Left renal cortex interstitium (tissue), 4 donors: ENCODE measurements at regions not wholly inside any gene's neighbourhood (a gene's known extent, or its start where the extent isn't known, plus 50 kb on each side); places are given as distances from the start of the nearest gene placed in this dataset.
"Not testable (repeated sequence)": the region's sequence is repeated elsewhere in the genome, so short reads cannot be mapped to it uniquely, and the experiment has no call there.

Experiments used
- DNase-seq, 4 donors: peaks; one replicate each; pipeline ENCODE4 v3.0.0-alpha.2; 2013; ENCODE audit warnings: low read depth in 4 of 4, low spot score in 2 of 4, missing footprints in 1 of 4

DNA sequence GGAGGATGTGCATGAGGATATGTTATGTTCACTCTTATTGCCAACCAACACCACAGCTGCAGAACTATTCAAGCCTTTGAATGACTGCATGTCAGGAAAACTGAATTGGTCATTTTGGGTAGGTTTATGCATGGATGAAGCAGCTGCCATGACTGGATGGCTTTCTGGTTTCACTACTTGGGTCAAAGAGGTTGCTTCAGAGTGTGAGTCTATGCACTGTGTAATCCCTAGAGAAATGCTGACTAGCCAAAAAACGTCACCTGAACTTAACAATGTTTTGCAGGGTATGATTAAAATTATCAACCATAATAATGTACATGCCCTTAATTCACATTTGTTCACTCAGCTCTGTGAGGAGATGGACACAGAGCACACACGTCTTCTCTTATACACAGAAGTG is 206.7 kb upstream of the RBBP8 start:
- no peak for DNase-seq

DNA sequence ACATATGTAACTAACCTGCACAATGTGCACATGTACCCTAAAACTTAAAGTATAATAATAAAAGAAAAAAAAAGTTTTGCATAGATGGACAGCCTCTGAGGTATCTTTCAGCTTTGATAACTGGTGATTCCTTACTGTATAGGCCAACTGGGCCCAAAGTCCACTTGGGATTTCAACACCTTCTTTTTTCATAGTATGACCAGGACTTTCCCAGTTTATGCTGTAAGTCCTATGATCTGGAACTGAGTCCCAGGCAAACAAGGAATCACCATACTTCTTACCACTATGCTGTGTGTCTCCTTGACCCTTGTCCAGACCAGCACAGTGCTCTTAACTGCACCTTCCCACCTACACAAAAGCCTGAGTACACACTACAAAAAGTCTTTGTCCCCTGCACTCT is 205.1 kb upstream of the RBBP8 start:
- no peak for DNase-seq

DNA sequence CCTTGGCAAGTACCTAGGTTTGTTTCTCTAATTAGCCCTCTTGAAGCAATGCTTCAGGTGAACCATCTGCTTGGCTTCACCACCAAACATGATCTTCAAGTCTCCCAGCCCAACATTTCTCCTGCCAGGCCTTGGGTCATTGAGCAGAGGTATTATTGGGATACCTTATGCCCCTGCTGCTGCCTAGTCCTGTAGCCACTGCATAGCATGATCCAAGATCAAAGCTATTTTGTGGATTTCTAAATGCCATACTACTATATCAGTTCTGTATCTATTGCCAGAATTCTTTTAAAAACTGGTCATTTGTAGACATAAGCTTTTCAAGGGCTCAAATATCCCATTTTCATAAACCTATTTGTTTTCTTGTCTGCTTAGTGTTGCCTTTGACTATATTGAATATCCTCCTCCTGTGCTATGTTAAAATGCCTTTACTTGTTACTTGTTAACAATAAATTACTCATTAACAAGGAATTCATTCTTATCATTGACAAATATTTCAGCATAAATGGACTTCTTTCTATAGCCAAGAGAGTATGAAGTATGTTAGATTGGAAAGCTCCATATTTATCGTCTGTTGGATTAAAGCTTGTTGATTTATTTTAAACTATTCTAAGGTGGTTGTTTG is 204.5 kb upstream of the RBBP8 start:
- no peak for DNase-seq

DNA sequence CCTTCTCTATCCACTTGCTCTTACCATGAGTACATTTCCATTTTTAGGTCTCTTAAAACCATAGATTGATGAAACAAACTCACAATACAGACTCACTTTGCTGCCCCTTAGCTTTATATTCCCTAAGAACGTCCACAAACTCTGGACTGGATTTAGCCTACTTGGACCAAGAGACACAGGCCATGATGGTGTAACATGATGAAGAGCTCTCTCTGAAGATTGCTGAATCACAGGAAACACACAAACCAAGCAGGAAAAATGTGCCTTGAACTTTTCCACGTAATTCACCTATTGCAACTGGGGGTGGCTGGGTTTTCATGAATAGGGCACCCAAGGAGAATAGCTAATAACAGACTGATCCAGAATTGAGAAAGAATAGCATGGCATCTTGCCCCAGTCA is 201.7 kb upstream of the RBBP8 start:
- no peak for DNase-seq

DNA sequence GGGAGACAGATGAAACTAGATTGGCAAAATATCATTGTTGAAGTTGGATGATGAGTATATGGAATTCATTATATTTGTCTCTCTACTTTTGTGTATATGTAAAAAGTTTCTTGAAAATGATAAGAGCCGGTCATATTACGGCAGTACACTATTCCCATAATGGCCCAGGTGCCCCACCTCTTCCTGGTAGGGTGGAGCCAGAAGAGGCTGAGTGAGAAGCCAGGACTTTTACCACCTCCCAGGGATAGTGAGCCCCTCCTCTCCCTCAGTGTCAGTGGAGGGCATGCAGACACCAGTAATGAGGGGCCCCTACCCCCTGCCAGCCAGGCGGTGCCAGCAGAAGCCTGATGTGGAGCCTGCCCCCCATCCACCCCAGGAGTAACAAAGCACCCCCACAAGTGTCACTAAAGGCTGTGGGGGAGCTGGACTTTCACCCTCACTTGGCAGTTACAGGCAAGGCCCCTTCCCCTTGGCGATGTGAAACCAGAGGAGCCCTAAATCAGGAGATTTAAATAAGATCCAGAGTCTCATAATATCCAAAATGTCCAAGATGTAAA is 198.9 kb upstream of the RBBP8 start:
- no peak for DNase-seq

DNA sequence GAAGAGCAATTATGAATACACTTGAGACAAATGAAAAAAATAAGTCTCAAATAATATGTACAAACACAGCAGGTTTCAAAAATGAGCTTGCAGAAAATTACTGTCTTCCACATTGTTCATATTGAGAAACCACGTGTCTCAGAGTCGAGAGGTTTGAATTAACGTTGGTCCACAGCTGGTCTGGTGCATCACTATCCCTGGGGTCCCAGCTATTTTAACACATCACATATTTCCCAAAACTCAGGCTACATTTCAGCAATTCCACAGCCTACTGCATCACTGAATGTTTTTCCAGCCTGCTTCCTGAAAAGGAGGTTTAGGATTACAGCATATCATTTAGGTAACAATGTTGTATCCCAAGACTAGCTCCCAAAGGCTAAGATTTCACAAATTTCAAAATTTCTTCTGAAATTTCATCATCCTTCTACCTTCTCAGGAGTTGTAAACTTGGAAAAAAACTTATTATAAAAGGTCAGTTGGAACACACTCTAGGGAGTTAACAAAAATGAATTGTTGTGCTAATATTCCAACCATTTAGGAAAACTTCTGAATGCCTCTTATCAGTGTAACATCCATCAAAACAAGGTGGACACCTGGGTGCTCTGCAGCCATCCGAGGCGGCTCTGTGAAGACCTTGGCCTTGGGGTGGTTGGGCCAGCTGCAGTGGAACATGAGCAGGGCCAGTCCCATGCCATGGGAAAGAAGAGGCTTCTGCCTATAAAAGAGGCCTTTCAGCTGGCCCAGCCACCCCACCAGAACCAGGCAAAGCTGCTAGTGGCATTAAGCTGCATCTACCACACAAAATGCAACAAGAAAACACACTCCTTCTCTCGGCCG is 198.1 kb upstream of the RBBP8 start:
- DNase-seq: no peak

DNA sequence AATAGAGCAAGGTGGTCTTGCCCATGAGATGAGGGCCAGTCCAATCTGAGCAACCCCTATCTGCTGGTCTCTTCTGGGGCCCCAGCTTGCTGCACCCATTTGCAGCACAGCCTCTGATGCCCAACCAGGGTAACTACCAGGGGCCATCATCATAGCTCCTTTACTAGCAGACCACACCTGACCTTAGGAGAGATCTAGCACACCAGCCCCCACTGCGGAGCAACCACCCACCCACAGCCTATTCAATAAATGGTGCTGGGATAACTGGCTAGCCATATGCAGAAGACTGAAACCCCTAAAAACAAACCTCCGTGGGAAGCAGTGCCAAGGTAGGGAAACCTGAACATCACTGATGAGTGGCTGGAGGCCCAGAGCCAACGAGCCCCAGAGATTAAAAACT is 196.1 kb upstream of the RBBP8 start:
- DNase-seq: no peak

DNA sequence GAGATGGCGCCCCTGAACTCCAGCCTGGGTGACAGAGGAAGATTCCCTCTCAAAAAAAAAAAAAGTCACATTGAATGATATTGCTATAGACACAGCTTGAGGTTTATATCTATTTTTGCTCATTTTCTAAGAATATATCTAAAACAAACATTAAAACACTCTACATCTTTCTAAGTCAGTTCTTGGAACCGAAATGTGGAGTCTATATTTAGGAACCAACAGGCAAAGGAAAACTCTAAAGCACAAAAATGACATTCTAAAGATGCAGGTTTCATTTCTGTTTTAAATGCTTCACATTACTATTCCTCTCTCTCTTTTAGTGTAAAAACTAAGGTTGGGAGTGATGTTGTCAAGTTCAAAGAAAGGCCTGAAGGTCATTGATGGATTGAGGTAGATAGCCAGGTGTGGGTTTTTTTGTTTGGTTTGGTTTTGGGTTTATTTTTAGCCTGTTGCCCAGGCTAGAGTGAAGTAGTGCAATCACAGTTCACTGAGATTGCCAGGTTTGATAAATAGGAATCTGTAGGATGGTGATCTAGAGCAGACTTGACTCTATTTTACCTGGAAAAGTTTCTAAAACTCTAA is 194.0 kb upstream of the RBBP8 start:
- DNase-seq: no peak

DNA sequence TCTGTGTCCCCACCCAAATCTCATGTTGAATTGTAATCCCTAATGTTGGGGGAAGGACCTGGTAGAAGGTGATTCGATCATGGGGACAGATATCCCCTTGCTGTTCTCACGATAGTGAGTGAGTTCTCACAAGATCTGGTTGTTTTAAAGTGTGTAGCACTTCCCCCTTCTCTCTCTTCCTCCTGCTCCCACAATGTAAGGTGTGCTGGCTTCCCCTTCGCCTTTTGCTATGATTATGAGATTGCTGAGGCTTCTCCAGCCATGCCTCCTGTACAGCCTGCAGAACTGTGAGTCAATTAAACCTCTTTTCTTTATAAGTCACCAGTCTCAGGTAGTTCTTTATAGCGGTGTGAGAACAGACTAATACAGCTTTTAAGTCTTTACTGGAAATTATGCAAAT is 193.3 kb upstream of the RBBP8 start:
- no peak for DNase-seq

DNA sequence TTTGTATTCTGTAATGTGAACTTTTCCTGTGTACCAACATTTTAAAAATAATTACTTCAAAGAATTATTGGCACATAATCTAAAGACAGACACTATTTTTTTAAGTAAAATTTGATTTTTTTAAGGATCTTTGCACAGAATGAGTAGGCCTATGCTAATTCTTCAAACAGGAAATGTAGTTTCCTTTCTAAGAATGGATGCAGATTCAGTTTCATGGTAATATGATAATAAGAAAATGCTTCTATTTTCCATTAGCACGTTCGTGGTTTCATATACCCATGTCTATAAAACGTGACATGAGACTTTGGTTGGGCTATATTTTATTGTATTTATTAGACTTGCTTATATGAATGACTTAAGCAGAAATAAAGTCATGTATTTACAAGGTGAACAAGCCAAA is 191.8 kb upstream of the RBBP8 start:
- DNase-seq: no peak

DNA sequence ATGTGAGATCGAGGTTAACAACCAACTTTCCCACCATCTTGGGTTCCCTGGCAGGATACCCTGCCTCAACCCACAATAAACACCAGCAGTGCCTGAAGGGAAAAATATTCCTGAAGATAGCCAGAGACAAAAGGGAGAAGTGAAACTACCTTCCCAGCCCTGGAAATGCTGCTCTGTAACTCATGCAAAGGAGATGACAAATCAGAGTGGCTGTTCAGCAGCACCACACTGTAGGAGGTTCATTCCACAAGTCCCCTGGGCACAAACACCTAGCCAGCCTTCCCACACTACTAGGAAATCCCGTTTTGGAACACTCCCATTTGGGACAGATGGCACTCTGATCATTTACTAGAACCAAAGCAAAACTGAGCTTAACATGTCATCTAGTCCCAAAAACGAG is 190.7 kb upstream of the RBBP8 start:
- no peak for DNase-seq

DNA sequence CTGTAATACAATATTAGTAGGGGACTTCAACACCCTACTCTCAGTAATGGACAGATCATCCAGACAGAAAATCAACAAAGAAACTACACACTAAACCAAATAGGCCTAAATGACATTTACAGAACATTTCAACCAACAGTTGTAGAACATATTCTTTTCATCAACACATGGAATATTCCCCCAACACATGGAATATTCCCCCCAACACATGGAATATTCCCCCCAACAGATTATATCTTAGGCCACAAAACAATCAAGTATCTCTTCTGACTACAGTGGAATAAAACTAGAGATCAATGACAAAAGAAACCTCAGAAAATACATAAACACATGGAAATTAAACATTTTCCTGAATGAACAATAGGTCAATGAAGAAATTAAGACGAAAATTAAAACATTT is 187.2 kb upstream of the RBBP8 start:
- no peak for DNase-seq

DNA sequence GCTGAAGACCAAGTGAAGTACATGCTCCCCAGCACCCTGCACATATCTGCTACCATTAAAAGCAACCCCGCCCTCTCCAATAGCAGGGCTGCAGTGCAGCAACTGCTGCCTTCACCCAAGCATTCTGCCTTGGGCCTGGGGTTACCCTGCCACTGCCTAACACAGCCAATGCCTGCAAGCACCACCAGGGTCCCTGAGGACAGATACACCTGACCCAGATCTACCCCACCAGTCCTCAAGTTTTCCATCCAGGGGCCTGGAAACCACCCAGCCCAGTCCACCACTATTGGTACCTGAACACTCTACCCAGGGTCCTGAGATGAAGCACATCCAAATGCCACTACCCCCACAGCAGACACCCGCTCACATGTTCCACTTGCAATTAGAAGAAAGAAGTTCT is 181.1 kb upstream of the RBBP8 start:
- DNase-seq: no peak

DNA sequence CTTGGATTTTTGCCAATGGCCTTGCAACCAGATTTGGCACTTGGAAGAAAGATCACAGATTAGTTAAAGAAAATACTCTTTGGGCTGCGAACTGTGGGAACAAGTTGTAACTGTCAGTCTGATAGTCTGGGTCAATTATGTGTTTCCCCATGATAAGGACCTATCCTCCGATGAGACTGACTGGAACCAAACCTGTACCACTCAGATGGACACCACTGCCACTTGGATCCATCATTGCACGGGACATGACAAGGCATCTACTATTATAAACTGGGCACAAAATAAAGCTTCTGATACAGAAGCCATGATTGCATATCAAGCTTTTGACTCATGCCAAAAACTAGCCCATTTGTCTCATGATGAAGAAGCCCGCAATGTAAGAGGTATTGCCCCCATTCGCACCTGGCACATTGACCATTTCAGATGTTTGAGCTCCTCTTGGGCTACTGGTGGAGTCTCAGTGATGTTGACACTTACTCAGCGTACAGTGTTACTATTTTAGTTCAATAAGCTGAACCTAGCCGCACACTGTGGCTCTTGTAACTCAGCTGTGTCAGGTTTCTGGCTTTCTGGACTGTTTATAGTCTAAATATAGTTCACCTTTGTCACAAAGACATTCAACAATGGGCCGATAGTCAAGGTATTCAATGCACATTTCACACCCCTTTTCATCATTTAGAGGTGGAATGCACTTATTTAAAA is 179.8 kb upstream of the RBBP8 start:
- no peak for DNase-seq

DNA sequence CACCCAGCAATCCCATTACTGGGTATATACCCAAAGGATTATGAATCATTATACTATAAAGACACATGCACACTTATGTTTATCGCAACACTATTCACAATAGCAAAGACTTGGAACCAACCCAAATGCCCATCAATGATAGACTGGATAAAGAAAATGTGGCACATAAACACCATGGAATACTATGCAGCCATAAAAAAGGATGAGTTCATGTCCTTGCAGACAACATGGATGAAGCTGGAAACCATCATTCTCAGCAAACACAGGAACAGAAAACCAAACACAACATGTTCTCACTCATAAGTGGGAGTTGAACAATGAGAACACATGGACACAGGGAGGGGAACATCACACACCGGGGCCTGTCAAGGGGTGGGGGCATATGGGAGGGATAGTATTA is 169.1 kb upstream of the RBBP8 start:
- not testable (repeated sequence) for DNase-seq

DNA sequence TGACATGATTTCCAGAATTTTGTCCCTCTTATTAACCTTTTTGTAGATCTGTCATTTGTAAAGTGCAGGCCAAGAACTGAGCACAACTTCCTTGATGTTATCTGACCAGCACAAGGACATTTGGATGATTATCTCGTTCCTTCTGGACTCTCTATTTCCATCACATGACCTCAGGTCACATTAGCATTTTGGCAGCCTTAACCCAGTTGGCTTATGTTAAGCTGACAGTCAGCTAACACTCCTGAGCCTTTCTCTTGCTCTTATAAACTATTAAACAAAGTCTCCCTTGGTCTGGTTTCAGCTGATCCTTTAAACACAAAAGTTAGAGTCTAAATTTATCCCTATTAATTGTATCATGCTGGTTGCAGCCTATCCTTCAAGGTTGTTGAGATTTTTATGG is 167.2 kb upstream of the RBBP8 start:
- DNase-seq: no peak

DNA sequence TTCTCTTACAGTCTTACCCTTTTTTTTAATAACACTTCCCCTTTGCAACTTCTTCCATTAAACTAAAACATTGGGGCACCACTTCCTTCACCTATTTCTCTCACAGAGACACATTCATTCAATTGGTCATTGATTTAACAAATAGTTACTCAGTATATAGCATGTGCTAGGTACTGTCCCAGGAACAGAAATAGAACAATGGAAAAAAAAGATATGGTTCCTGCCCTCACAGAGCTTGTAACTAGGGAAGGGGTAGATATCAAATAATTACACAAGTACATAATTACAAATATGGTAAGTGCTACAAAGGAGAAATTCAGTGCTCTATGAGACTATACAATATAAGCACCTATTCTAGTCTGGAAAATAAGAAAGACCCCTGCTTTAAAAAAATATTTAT is 165.5 kb upstream of the RBBP8 start:
- DNase-seq: no peak

DNA sequence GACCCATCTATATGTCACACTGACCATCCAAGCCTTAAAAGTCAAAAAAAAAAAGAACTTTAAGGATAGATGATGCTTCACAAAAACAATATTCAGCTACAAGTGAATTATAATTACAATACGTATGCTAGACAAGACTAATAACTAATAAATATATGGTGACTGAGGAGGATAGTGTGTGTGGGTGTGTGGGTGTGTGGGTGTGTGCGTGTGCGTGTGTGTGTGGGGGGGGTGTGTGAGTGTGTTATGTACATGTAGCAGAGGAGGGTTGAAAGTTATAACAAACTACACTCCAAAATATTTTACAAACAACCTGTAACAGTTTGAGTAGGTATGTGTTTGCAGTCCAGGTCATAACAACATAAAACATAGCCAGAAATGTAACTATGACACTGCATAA is 159.2 kb upstream of the RBBP8 start:
- no peak for DNase-seq

DNA sequence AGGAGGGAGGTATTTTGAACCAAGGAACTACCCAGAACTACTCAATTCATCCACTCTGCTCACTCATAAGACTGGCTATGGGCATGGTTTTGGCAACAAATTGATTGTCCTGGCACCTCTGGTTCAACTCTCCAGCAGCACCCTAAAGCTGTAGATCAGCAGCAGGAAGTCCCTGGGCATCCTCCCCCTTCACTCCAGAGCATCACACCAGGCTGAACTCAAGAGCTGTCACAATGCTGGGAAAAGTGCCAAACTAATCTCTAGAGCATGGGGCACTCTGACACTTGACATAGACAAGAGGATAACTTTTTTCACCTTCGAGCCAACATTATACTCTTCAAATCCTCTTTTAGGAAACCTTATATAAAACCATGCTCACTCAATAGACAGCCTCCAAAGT is 154.1 kb upstream of the RBBP8 start:
- no peak for DNase-seq

DNA sequence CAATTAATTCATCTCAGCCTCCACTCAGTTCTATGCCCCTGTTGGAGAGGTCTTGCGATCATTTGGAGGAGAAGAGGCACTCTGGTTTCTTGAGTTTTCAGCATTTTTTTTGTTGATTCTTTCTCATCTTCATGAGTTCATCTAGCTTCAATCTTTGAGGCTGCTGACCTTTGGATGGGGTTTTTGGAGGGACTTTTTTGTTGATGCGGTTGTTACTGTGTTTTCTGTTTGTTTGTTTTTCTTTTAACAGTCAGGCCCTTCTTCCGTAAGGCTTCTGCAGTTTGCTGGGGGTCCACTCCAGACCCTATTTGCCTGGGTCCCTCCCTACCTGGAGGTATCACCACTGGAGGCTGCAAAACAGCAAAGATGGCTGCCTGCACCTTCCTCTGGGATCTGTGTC is 149.9 kb upstream of the RBBP8 start:
- DNase-seq: no peak

DNA sequence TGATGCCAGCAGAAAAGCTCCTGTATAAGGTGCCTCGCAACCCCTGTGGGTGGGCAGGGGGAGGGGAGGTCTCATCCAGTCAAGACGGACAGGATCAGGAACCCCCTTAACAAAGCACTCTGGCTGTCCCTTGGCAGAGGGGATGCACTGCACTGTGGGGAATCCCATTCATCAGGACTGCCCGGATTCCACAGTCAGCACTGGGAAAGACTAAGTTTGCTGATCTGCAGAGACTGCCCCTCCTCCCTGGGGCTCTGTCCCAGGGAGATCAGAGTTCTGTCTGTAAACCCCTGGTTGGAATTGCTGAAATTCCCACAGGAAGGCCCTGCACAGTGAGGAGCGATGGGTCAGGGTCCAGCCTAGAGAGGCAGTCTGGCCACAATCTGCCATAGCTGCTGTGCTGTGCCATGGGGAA is 149.5 kb upstream of the RBBP8 start:
- DNase-seq: no peak
